IMR-90 (cell line): ENCODE measurements at regions not wholly inside any gene's neighbourhood (a gene's known extent, or its start where the extent isn't known, plus 50 kb on each side); places are given as distances from the start of the nearest gene placed in this dataset.

Experiments used
- ATAC-seq: fragments of 200-7000 bp; cut with Tn5 transposase; 2 replicates; pipeline ENCODE4 v1.9.1; 2020; ENCODE audit warnings: low read depth, mild to moderate bottlenecking, moderate library complexity
- BruUV-seq: library from RNA; stranded (reverse); fragments of 400-500 nt; replicated peaks from 2 replicates; lab custom pipeline; 2021; lab: Mats Ljungman, UMichigan
- CTCF ChIA-PET: fragments of 300-600 bp; formaldehyde crosslinking; extraction: SDS; loops from one replicate; lab custom pipeline; 2021; ENCODE audit warnings: antibody characterized with exemption; lab: Yijun Ruan, JAX
- POLR2A ChIA-PET: fragments of 300-600 bp; sonication (Branson Sonifier 250); formaldehyde crosslinking; loops from one replicate; lab custom pipeline; 2022; ENCODE audit warnings: antibody characterized with exemption; ENCODE audit not compliant: unreplicated experiment; lab: Charles Lee
- DNase-seq: peaks from one replicate; pipeline ENCODE4 v3.0.0; 2013
- H2AFZ ChIP-seq: replicated peaks from 2 replicates; pipeline ENCODE3; 2013; ENCODE audit warnings: low read length, mild to moderate bottlenecking; ENCODE audit not compliant: poor library complexity
- H2AK5ac ChIP-seq: 2 replicates; pipeline ENCODE4 v1.6.1; 2013; ENCODE audit warnings: low read depth, low read length, inconsistent platforms
- H2AK9ac ChIP-seq: replicated peaks from 2 replicates; pipeline ENCODE3; 2013; ENCODE audit warnings: mild to moderate bottlenecking, low read depth, low read length, moderate library complexity; ENCODE audit not compliant: poor library complexity
- H2BK120ac ChIP-seq: 2 replicates; pipeline ENCODE4 v1.6.1; 2013; ENCODE audit warnings: low read depth, low read length, inconsistent platforms
- H2BK15ac ChIP-seq: 3 replicates; pipeline ENCODE4 v1.6.1; 2013; ENCODE audit warnings: low read depth, low read length, inconsistent platforms
- H2BK20ac ChIP-seq: 2 replicates; pipeline ENCODE4 v1.6.1; 2013; ENCODE audit warnings: low read depth, mild to moderate bottlenecking, inconsistent platforms, low read length, moderate library complexity
- H2BK5ac ChIP-seq: 2 replicates; pipeline ENCODE4 v1.6.1; 2013; ENCODE audit warnings: mild to moderate bottlenecking, low read depth, low read length, inconsistent platforms; ENCODE audit not compliant: poor library complexity, severe bottlenecking
- H3K14ac ChIP-seq: replicated peaks from 2 replicates; pipeline ENCODE4 v1.6.1; 2013; ENCODE audit warnings: low read depth, low read length, inconsistent platforms
- H3K18ac ChIP-seq: 2 replicates; pipeline ENCODE4 v1.6.1; 2013; ENCODE audit warnings: low read depth, low read length, control low read depth
- H3K23ac ChIP-seq: 2 replicates; pipeline ENCODE4 v1.6.1; 2013; ENCODE audit warnings: low read depth, low read length, inconsistent platforms
- H3K27ac ChIP-seq: 2 replicates; pipeline ENCODE4 v1.5.1; 2013; ENCODE audit warnings: mild to moderate bottlenecking, control low read depth, low read length; ENCODE audit not compliant: insufficient read depth
- H3K27me3 ChIP-seq: 2 replicates; pipeline ENCODE4 v1.6.1; 2013; ENCODE audit warnings: low read length; ENCODE audit not compliant: control insufficient read depth, insufficient read depth
- H3K36me3 ChIP-seq: 2 replicates; pipeline ENCODE4 v1.6.1; 2013; ENCODE audit warnings: low read length, mixed read lengths; ENCODE audit not compliant: control insufficient read depth, insufficient read depth
- H3K4ac ChIP-seq: 2 replicates; pipeline ENCODE4 v1.6.1; 2013; ENCODE audit warnings: low read depth, low read length, inconsistent platforms
- H3K4me1 ChIP-seq: 2 replicates; pipeline ENCODE4 v1.6.1; 2013; ENCODE audit warnings: low read length, mixed read lengths; ENCODE audit not compliant: control insufficient read depth, insufficient read depth
- H3K4me2 ChIP-seq: 2 replicates; pipeline ENCODE4 v1.6.1; 2013; ENCODE audit warnings: low read depth, mild to moderate bottlenecking, control low read depth, low read length, moderate library complexity
- H3K4me3 ChIP-seq: 2 replicates; pipeline ENCODE4 v1.5.1; 2013; ENCODE audit warnings: low read depth, mild to moderate bottlenecking, control low read depth, low read length, moderate library complexity; ENCODE audit not compliant: insufficient read depth
- H3K56ac ChIP-seq: 2 replicates; pipeline ENCODE4 v1.6.1; 2013; ENCODE audit warnings: low read length, inconsistent platforms; ENCODE audit not compliant: insufficient read depth; ENCODE audit errors: extremely low read depth
- H3K79me1 ChIP-seq, 2 experiments: 2 replicates each; pipeline ENCODE4 v1.6.1; 2013; ENCODE audit warnings: low read length in 2 of 2, inconsistent platforms in 1 of 2, low read depth in 1 of 2
- H3K9ac ChIP-seq: 2 replicates; pipeline ENCODE4 v1.6.1; 2013; ENCODE audit warnings: low read depth, low read length, control low read depth
- H3K9me1 ChIP-seq: 2 replicates; pipeline ENCODE4 v1.6.1; 2013; ENCODE audit warnings: low read length, inconsistent platforms; ENCODE audit not compliant: insufficient read depth
- H3K9me3 ChIP-seq: 2 replicates; pipeline ENCODE4 v1.6.1; 2013; ENCODE audit warnings: low read length; ENCODE audit not compliant: control insufficient read depth, insufficient read depth
- H4K20me1 ChIP-seq: 2 replicates; pipeline ENCODE4 v1.6.1; 2013; ENCODE audit warnings: low read length, inconsistent platforms; ENCODE audit not compliant: insufficient read depth
- H4K5ac ChIP-seq: 2 replicates; pipeline ENCODE4 v1.6.1; 2013; ENCODE audit warnings: mild to moderate bottlenecking, low read depth, low read length, control low read depth
- H4K8ac ChIP-seq, 2 experiments: 2 replicates each; pipeline ENCODE4 v1.6.1; 2013; ENCODE audit warnings: low read depth in 2 of 2, low read length in 2 of 2, control low read depth in 1 of 2, inconsistent platforms in 1 of 2
- H4K91ac ChIP-seq: 2 replicates; pipeline ENCODE4 v1.6.1; 2013; ENCODE audit warnings: low read depth, low read length, inconsistent platforms; ENCODE audit not compliant: insufficient read depth
- FOS ChIP-seq: fragments of 150-350 bp; IDR thresholded peaks from 2 replicates; pipeline ENCODE4 v1.6.1; 2016; ENCODE audit warnings: low read depth, low read length
- USF2 ChIP-seq: fragments of 150-350 bp; IDR thresholded peaks from 2 replicates; pipeline ENCODE4 v1.6.1; 2017; ENCODE audit warnings: mild to moderate bottlenecking, antibody characterized with exemption, low read length, low read depth
- WGBS, 2 experiments: methylation state at CpG; one replicate each; pipeline versions ENCODE4 v1.1.5 to v1.1.7; 2013; ENCODE audit warnings: missing lambda C conversion rate in 2 of 2; ENCODE audit not compliant: insufficient read length in 1 of 2; ENCODE audit errors: extremely low coverage in 2 of 2; 5-methylcytosine and 5-hydroxymethylcytosine counted together
- dilution Hi-C: fragments of 300-500 bp; cut with HindIII; formaldehyde crosslinking; loops from one replicate; pipeline ENCODE4 v1.14.3; 2018; ENCODE audit warnings: low sequenced_read_pairs; ENCODE audit not compliant: unreplicated experiment
- in situ Hi-C: fragments of 300-500 bp; cut with MboI; formaldehyde crosslinking; loops from 3 replicates; pipeline ENCODE4 v1.14.3; 2019; ENCODE audit warnings: low sequenced_read_pairs, inconsistent platforms, mixed read lengths
- intact Hi-C: fragments of 100-400 bp; cut with micrococcal nuclease; formaldehyde crosslinking; loops from 2 replicates; pipeline ENCODE4 v1.10.0; 2022

GRCh38 chr2:53475321-53475720 lies 292.3 kb upstream of the CHAC2 start:
- DNase-seq, result peak; percentile 75
- no CpG with 5 or more reads among the region's 2 CpGs for WGBS, 2 experiments

More at GRCh38 chr2:53475321-53475720, 292.3 kb upstream of the CHAC2 start:
- in situ Hi-C loops (no loop called here), dilution Hi-C loops (no loop called here), intact Hi-C loops (no loop called here)
- no peak overlapping the region for H3K4me2 ChIP-seq
- no peak overlapping the region for H3K4ac ChIP-seq
- H4K91ac ChIP-seq, result no peak overlapping the region
- no peak overlapping the region for H2AFZ ChIP-seq
- no peak overlapping the region for H3K18ac ChIP-seq
- 0 out of 2 replicates have a peak overlapping the region, but pooled peaks have one; percentile 29 for H2AK5ac ChIP-seq
- H2BK120ac ChIP-seq, result no peak overlapping the region
- no peak overlapping the region for H2AK9ac ChIP-seq
- H4K20me1 ChIP-seq, result no peaks in the 10 kb centered on the region
- no peak overlapping the region for H2BK5ac ChIP-seq
- 0 out of 2 replicates have a peak overlapping the region, but pooled peaks have one; percentile 70 for H2BK20ac ChIP-seq
- BruUV-seq, result no TSS peak
- H2BK15ac ChIP-seq, result 0 out of 3 replicates have a peak overlapping the region, but pooled peaks have one; percentile 9
- H4K8ac ChIP-seq, result no peak overlapping the region
- no peak overlapping the region for H4K5ac ChIP-seq
- no peak overlapping the region for H3K4me3 ChIP-seq
- H3K36me3 ChIP-seq, result no peaks in the 10 kb centered on the region
- 0 out of 2 replicates have a peak, but pooled peaks cover 3% of the 10 kb centered on the region for H3K9me1 ChIP-seq
- H3K9ac ChIP-seq, result no peak overlapping the region
- POLR2A ChIA-PET, result no interaction called here
- no peaks in the 10 kb centered on the region for H3K9me3 ChIP-seq
- 0 out of 2 replicates have a peak overlapping the region, but pooled peaks have one; percentile 32 for H3K56ac ChIP-seq
- no peak overlapping the region for H3K23ac ChIP-seq
- ATAC-seq, result peak; percentile 84
- H3K4me1 ChIP-seq, result peaks cover 7% of the 10 kb centered on the region
- no peak overlapping the region for H3K27ac ChIP-seq
- TF ChIP-seq USF2 (no peak), FOS (0 out of 2 replicates have a peak, but pooled peaks have one; percentile 30)
- H3K14ac ChIP-seq, result no peak overlapping the region
- no peaks in the 10 kb centered on the region for H3K79me1 ChIP-seq
- CTCF ChIA-PET, result no interaction called here
- no peaks in the 10 kb centered on the region for H3K27me3 ChIP-seq
